ENCODE measurements at regions not wholly inside any gene's neighbourhood (a gene's known extent, or its start where the extent isn't known, plus 50 kb on each side); places are given as distances from the start of the nearest gene placed in this dataset.

- TF ChIP-seq, protein P1, sequence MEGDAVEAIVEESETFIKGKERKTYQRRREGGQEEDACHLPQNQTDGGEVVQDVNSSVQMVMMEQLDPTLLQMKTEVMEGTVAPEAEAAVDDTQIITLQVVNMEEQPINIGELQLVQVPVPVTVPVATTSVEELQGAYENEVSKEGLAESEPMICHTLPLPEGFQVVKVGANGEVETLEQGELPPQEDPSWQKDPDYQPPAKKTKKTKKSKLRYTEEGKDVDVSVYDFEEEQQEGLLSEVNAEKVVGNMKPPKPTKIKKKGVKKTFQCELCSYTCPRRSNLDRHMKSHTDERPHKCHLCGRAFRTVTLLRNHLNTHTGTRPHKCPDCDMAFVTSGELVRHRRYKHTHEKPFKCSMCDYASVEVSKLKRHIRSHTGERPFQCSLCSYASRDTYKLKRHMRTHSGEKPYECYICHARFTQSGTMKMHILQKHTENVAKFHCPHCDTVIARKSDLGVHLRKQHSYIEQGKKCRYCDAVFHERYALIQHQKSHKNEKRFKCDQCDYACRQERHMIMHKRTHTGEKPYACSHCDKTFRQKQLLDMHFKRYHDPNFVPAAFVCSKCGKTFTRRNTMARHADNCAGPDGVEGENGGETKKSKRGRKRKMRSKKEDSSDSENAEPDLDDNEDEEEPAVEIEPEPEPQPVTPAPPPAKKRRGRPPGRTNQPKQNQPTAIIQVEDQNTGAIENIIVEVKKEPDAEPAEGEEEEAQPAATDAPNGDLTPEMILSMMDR (conservative IDR thresholded peaks at IDR 0.05; ENCODE audit: low read depth in 2 of 2), result no peak
- TF ChIP-seq ZNF114 (CRISPR knock-in tag; IDR thresholded peaks at IDR 0.05), result no peak
- no peak for TF ChIP-seq NANOG (IDR thresholded peaks at IDR 0.05; ENCODE audit: borderline replicate concordance)
- TF ChIP-seq, protein P2, sequence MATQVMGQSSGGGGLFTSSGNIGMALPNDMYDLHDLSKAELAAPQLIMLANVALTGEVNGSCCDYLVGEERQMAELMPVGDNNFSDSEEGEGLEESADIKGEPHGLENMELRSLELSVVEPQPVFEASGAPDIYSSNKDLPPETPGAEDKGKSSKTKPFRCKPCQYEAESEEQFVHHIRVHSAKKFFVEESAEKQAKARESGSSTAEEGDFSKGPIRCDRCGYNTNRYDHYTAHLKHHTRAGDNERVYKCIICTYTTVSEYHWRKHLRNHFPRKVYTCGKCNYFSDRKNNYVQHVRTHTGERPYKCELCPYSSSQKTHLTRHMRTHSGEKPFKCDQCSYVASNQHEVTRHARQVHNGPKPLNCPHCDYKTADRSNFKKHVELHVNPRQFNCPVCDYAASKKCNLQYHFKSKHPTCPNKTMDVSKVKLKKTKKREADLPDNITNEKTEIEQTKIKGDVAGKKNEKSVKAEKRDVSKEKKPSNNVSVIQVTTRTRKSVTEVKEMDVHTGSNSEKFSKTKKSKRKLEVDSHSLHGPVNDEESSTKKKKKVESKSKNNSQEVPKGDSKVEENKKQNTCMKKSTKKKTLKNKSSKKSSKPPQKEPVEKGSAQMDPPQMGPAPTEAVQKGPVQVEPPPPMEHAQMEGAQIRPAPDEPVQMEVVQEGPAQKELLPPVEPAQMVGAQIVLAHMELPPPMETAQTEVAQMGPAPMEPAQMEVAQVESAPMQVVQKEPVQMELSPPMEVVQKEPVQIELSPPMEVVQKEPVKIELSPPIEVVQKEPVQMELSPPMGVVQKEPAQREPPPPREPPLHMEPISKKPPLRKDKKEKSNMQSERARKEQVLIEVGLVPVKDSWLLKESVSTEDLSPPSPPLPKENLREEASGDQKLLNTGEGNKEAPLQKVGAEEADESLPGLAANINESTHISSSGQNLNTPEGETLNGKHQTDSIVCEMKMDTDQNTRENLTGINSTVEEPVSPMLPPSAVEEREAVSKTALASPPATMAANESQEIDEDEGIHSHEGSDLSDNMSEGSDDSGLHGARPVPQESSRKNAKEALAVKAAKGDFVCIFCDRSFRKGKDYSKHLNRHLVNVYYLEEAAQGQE (IDR thresholded peaks at IDR 0.05; ENCODE audit: unreplicated experiment), result no peak
Measured at GRCh38 chr7:12030116-12030515, 181.0 kb upstream of the TMEM106B start (continued).

DNA sequence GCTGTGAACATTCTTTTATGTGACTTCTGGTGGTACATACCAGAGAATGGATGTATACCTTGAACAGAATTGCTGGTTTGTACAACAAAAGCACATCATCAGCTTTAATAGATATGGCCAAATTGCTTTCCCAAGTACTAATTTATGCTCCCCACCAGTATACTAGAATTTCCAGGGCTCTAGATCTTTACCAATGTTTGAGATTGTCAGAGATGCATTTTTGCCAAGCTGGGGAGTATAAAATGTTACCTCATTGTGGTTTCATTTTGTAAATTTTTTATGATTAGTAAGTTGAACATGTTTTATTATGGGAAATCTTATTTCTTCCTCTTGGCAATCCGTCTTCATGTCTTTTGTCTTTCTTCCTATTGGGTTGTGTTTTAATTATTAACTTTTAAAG, 179.9 kb upstream of the TMEM106B start:
- no peak overlapping the region for H3K27ac ChIP-seq (ENCODE audit: low read depth)
- no peak overlapping the region for H2AFZ ChIP-seq
- H3K27me3 ChIP-seq (ENCODE audit: insufficient read depth), result no peaks in the 10 kb centered on the region
- no peaks in the 10 kb centered on the region for H3K9me3 Mint-ChIP-seq
- peak overlapping the region; percentile 51; the same call in 1 of the 2 replicates for H3K27ac Mint-ChIP-seq
- no peak for ATAC-seq
- no peaks in the 10 kb centered on the region for H3K79me2 ChIP-seq (replicated peaks; ENCODE audit: insufficient read depth)
- H3K4me3 ChIP-seq, result no peak overlapping the region
- no peak for DNase-seq (ENCODE audit: low spot score)
- no peak overlapping the region for H3K4me3 Mint-ChIP-seq
- no peaks in the 10 kb centered on the region for H3K36me3 ChIP-seq (ENCODE audit: insufficient read depth)
- H3K36me3 Mint-ChIP-seq (ENCODE audit: low read depth), result no peaks in the 10 kb centered on the region
- H3K4me1 Mint-ChIP-seq, result peaks cover 24% of the 10 kb centered on the region
- H3K4me1 ChIP-seq (ENCODE audit: insufficient read depth), result peaks cover 12% of the 10 kb centered on the region; the same call in 1 of the 2 replicates
- H3K9me2 ChIP-seq (ENCODE audit: insufficient read depth), result no peaks in the 10 kb centered on the region
- no peak overlapping the region for H3K4me2 ChIP-seq
- H3F3A ChIP-seq (replicated peaks; ENCODE audit: low read depth), result no peaks in the 10 kb centered on the region
- H4K20me1 ChIP-seq (replicated peaks; ENCODE audit: insufficient read depth), result no peaks in the 10 kb centered on the region
- H3K27me3 Mint-ChIP-seq (ENCODE audit: insufficient read depth, low read depth, poor library complexity), result no peaks in the 10 kb centered on the region
- TF ChIP-seq, protein P1 (conservative IDR thresholded peaks at IDR 0.05; ENCODE audit: low read depth in 2 of 2), result no peak
- TF ChIP-seq NANOG (IDR thresholded peaks at IDR 0.05; ENCODE audit: borderline replicate concordance), result no peak
- TF ChIP-seq, protein P2 (IDR thresholded peaks at IDR 0.05; ENCODE audit: unreplicated experiment), result no peak
- TF ChIP-seq, protein P3, sequence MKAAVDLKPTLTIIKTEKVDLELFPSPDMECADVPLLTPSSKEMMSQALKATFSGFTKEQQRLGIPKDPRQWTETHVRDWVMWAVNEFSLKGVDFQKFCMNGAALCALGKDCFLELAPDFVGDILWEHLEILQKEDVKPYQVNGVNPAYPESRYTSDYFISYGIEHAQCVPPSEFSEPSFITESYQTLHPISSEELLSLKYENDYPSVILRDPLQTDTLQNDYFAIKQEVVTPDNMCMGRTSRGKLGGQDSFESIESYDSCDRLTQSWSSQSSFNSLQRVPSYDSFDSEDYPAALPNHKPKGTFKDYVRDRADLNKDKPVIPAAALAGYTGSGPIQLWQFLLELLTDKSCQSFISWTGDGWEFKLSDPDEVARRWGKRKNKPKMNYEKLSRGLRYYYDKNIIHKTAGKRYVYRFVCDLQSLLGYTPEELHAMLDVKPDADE (IDR thresholded peaks at IDR 0.05), result no peak
- no peak for TF ChIP-seq POLR2AphosphoS5 (IDR thresholded peaks at IDR 0.05; ENCODE audit: low read depth)
- TF ChIP-seq EZH2 (IDR thresholded peaks at IDR 0.05; ENCODE audit: low read depth, unreplicated experiment), result no peak
- TF ChIP-seq JUNB (IDR thresholded peaks at IDR 0.05; ENCODE audit: unreplicated experiment), result no peak
- no peak for TF ChIP-seq STAT1 (IDR thresholded peaks at IDR 0.05; ENCODE audit: unreplicated experiment)
- TF ChIP-seq CREB1 (CRISPR knock-in tag; IDR thresholded peaks at IDR 0.05; ENCODE audit: low read depth), result no peak
- no peak for TF ChIP-seq ZNF114 (CRISPR knock-in tag; IDR thresholded peaks at IDR 0.05)
- TF ChIP-seq ZNF331 (CRISPR knock-in tag; IDR thresholded peaks at IDR 0.05; ENCODE audit: low read depth), result no peak
